Hindlimb muscle (tissue), 1 donor: ENCODE measurements at regions not wholly inside any gene's neighbourhood (a gene's known extent, or its start where the extent isn't known, plus 50 kb on each side); places are given as distances from the start of the nearest gene placed in this dataset.

Source experiments
- DNase-seq: peaks from one replicate; pipeline ENCODE4 v3.0.0-alpha.2; 2013

DNA sequence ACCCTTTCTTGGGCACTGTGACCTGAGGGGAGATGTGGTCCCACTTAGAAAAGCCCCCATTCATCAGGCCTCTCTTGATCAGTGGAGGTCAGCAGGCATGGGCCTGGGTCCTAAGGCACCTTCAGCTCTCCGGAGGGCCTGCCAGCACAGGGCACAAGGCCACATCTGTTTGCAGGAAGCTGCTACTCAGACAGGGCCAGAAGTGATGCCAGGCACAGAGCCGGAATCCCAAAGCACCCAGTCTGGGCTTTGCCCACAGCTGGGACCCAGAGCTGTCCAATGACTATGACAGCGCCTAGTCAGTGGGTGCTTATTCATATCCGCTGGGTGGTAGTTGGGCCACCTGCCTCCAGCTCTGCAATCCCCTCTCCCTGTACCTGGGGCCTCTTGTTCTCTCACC lies 63.2 kb upstream of the ELN start:
- DNase-seq: no peak

GRCh38 chr7:73966062-73966940 lies 61.7 kb upstream of the ELN start:
- DNase-seq: no peak

DNA sequence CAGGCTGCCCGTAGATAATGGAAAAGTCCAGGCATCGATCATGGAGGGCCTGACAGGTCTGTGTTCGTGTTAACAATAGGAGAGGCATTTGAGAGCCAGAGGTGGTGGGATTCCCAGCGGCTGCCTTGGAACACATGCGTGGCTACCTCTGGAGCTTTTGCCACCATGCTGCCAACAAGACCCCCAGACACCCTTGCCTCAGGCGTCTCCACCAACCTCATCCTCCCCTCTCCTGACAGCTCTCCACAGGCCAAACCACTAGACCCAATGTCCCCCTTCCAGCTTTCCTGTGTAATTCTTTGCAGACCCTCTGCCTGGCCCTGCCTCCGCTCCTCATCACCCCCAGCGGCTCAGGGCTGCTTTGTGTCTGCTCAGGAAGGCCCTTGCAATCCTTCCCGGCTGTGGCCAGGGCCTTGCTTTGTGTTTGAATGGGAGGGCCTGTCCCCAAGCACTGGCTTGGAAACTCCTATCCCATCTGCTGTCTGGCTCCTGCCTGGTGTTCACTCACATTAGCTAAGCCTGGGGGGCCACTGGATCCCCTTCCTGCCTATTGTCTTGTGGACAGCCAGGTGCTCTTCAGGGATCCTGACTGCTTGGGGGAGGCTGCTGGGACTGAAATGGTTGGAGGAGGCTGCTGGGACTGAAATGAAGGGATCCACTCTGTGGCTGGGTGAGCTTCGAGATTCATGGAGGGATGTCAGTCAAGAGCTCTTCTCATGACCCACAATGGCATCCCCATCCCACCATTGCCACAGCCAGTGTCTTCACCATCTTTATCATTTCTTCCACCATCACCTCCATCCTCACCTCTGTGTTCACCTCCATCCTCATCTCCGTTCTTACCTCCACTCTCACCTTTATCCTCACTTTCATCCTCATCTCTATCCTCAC lies 60.8 kb upstream of the ELN start:
- no peak for DNase-seq

DNA sequence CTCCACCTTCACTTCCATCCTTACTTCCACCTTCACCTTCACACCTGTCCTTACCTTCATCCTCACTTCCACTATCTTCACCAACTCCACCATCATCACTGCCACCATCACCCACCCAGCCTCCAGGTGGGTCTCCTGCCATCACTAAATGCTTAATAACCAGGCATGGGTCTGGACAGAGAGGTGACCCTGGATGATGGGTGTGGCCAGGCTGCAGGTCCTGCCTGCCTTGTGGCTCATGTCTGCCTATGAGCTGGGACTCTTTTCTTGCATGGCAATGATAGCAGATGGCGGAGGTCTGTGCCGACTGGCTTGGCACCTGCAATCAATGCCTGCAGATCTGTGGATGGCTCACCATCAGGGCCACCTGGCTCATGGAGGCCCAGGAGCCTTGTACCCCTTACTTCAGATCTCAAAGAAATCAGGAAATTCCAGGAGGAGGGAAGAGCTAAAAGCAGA lies 60.1 kb upstream of the ELN start:
- DNase-seq: no peak

GRCh38 chr7:73968487-73968886 lies 59.5 kb upstream of the ELN start:
- DNase-seq: no peak

GRCh38 chr7:73969991-73970390 lies 58.0 kb upstream of the ELN start:
- no peak for DNase-seq

DNA sequence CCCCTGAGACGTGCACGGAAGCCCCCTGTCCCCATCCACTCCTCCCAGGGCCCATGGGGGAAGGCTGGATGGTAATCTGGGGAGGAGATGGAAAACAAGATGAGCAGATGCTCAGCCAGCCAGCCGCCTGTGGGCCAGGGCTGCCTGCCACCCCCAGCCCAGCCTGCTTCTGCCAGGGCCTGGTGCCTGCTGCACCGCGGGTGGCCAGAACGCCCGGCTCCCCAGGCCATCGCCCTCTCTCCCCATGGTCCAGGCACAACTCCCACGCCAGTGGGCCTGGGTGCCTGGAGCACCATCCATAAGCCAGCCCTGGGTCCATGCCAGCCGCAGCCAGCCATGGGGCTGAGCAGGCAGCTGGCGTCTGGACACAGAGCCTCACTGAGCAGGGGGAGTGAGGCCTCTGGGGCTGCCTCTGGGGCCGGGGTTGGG lies 57.2 kb upstream of the ELN start:
- no peak for DNase-seq

DNA sequence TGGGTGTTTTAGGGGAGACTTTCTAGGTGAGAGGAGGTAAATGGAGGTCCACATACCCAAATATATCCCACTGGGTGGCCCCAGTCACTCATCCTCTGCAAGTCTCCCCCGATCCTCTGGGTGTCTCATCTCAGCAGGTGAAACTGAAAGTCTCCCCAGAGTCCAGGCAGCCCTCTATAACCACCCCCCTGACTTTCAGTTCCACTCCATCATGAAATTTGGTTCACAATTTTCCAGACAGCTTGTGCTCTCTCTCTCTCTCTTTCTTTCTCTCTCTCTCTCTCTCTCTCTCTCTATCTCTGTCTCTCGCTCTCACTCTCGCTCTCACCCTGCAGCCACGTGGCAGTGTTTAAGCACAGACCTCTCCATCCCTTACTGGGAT lies 56.7 kb upstream of the ELN start:
- no peak for DNase-seq

DNA sequence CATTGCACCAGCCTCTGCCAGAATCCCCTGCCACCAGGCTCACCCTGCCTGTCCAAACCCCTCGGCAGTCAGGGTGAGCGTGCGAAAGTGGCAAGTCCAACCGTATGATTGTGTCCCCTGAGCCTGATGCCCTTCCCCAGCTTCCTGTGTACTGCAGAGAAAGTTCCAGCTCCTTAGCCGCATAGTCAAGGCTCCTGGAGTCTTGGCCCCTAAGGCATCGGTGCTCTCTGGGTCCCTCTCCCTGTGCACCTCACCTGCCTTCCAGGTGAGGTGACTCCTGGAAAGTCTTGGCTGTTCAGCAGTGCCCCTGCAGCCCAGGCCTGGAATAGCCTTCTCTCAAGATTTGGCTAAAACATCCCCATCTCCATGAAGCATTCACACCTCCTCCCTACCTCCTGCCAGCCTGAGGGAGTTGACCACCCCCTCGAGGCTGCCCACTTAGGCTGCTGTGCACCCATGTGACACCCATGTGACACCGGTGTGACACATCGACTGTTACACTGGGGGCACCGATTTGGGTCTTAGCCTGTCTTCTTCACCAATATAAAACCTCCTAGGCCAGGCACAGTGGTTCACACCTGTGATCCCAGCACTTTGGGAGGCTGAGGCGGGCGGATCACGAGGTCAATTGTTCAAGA lies 56.1 kb upstream of the ELN start:
- no peak for DNase-seq

DNA sequence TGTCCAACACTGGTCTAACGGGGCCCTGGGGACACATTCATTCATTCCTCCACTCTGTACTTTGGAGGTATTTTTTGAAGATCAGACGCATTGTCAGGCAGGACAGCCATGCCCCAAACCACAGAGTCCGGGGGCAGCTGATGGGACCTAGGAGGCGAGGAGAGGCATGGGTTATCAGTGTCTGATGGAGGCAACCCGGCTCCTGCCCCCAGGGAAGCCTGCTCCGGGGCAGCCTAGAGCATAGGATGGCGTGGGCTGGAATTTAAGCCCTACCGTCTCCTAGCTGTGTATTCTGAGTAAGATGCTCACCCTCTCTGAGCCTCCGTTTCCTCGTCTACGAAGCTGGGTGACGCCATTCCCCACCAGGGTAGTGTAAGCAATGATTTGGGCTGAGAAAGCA lies 55.4 kb upstream of the ELN start:
- no peak for DNase-seq

DNA sequence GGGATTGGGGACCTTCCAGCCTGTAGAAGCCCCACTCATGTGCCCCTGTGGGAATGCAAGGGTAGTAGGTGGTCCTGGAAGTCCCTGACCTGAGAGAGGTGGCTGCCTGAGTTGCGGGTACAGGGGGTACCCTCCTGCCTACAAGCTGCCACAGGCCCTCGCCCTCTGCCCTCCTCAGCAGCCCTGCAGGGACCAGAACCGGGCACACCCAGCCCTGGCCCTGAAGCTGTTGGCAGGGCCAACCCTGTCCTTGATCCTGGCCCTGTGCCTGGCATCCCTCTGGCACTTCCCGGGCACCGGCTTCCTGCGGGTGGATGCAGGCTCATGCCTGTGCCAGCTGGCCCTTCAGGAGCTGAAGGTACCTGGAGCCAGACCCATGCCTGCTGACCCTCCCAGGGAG lies 54.9 kb upstream of the ELN start:
- DNase-seq: no peak

GRCh38 chr7:73974101-73974947 lies 53.6 kb upstream of the ELN start:
- DNase-seq: no peak

- no peak for DNase-seq
These were observed 52.7 kb upstream of the ELN start for GRCh38 chr7:73974948-73975926.

DNA sequence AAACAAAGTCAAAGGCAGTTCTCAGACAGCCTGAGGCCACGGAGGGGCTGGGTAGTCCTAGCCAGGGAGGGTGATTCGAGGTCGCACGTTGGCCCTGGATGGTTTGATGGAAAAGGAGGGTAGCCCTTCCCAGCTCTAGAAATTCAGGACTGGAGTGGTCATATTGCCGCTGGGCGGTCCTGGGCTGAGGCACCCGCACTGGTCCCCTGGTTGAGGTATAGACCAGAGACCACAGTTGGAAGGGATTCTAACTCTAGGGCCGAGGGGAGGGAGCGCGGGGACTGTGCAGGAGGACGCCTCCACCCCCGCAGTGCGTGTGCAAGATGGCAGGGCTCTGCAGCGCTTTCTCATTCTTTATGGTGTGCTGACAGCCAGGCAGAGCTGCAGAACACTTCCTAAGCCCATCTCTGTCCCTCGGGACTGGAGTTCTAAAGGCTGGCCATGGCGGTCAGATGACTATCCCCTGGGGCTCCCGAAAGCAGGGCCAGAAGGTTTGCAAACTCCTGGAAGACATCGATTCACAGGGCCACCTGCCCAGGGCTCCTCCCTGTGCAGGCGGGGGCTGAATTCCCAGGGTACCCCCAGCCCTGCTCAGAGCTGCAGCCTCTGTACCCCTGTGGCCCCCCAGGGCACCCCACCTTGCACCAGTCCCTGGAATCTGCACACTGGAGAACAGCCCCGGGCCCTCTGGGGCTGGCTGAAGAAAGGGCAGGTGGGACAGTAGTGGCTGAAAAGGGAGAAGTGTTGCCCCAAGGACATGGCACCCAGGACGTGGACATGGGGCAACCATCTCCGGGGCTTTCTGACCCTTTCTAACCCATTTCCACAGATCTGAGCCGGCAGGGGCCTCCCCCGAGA lies 51.0 kb upstream of the ELN start:
- no peak for DNase-seq

- no peak for DNase-seq
These were observed 50.1 kb upstream of the ELN start for GRCh38 chr7:73977619-73978618.
